GM23338 (cell line): ENCODE measurements at regions not wholly inside any gene's neighbourhood (a gene's known extent, or its start where the extent isn't known, plus 50 kb on each side); places are given as distances from the start of the nearest gene placed in this dataset.

Experiments used
- ATAC-seq: fragments of 200-7000 bp; cut with Tn5 transposase; 3 replicates; pipeline ENCODE4 v1.9.1; 2020
- DNase-seq: peaks from one replicate; pipeline ENCODE4 v3.0.0-alpha.2; 2015; ENCODE audit warnings: low spot score
- H2AFZ ChIP-seq: fragments of 200-600 bp; sonication (generic); 2 replicates; pipeline ENCODE4 v1.8.0; 2016; ENCODE audit warnings: antibody characterized with exemption, mild to moderate bottlenecking, moderate library complexity
- H3F3A ChIP-seq: fragments of 200-600 bp; sonication (generic); replicated peaks from 2 replicates; pipeline ENCODE4 v1.8.0; 2017; ENCODE audit warnings: antibody characterized with exemption, mixed run types, low read depth
- H3K27ac ChIP-seq: fragments of 200-600 bp; sonication (generic); 2 replicates; pipeline ENCODE4 v1.6.1; 2016; ENCODE audit warnings: low read depth
- H3K27me3 ChIP-seq: fragments of 200-600 bp; sonication (generic); 2 replicates; pipeline ENCODE4 v1.8.0; 2016; ENCODE audit warnings: mild to moderate bottlenecking, mixed run types, moderate library complexity; ENCODE audit not compliant: insufficient read depth
- H3K36me3 ChIP-seq: fragments of 200-600 bp; sonication (generic); 2 replicates; pipeline ENCODE4 v1.8.0; 2016; ENCODE audit warnings: mild to moderate bottlenecking; ENCODE audit not compliant: insufficient read depth
- H3K4me1 ChIP-seq: fragments of 200-600 bp; sonication (generic); 2 replicates; pipeline ENCODE4 v1.8.0; 2016; ENCODE audit warnings: mild to moderate bottlenecking, moderate library complexity; ENCODE audit not compliant: insufficient read depth
- H3K4me2 ChIP-seq: fragments of 200-600 bp; sonication (generic); 2 replicates; pipeline ENCODE4 v1.7.1; 2017; ENCODE audit warnings: mixed run types
- H3K4me3 ChIP-seq: fragments of 200-600 bp; sonication (generic); 2 replicates; pipeline ENCODE4 v1.6.1; 2016; ENCODE audit warnings: mixed run types
- H3K79me2 ChIP-seq: fragments of 200-600 bp; sonication (generic); replicated peaks from 2 replicates; pipeline ENCODE4 v1.8.0; 2017; ENCODE audit warnings: mild to moderate bottlenecking; ENCODE audit not compliant: insufficient read depth
- H3K9me2 ChIP-seq: fragments of 200-600 bp; sonication (generic); 2 replicates; pipeline ENCODE4 v1.8.0; 2017; ENCODE audit not compliant: insufficient read depth
- H4K20me1 ChIP-seq: fragments of 200-600 bp; sonication (generic); replicated peaks from 2 replicates; pipeline ENCODE4 v1.8.0; 2017; ENCODE audit warnings: mild to moderate bottlenecking; ENCODE audit not compliant: insufficient read depth
- H3K27ac Mint-ChIP-seq: 2 replicates; pipeline ENCODE4 v1.8.0; 2020; ENCODE audit warnings: inconsistent platforms, mild to moderate bottlenecking, moderate library complexity, mixed read lengths
- H3K27me3 Mint-ChIP-seq: 3 replicates; pipeline ENCODE4 v1.8.0; 2022; ENCODE audit warnings: low read depth, mild to moderate bottlenecking, moderate library complexity, mixed read lengths, inconsistent platforms; ENCODE audit not compliant: insufficient read depth, poor library complexity
- H3K36me3 Mint-ChIP-seq: 3 replicates; pipeline ENCODE4 v1.8.0; 2021; ENCODE audit warnings: low read depth, mild to moderate bottlenecking, inconsistent platforms, moderate library complexity, mixed read lengths
- H3K4me1 Mint-ChIP-seq: 3 replicates; pipeline ENCODE4 v1.8.0; 2020; ENCODE audit warnings: mild to moderate bottlenecking, inconsistent platforms, mixed read lengths
- H3K4me3 Mint-ChIP-seq: 3 replicates; pipeline ENCODE4 v1.8.0; 2021; ENCODE audit warnings: moderate library complexity, mild to moderate bottlenecking, inconsistent platforms, mixed read lengths
- H3K9me3 Mint-ChIP-seq: 3 replicates; pipeline ENCODE4 v1.8.0; 2020; ENCODE audit warnings: moderate library complexity, mild to moderate bottlenecking, inconsistent platforms, mixed read lengths
- CREB1 ChIP-seq: fragments of 250-450 bp; sonication (Bioruptor Pico); IDR thresholded peaks from 2 replicates; pipeline ENCODE4 v1.5.0; 2020; ENCODE audit warnings: low read depth, mild to moderate bottlenecking, moderate library complexity
- ETS1 ChIP-seq: IDR thresholded peaks from 2 replicates; pipeline ENCODE4 v1.6.1; 2016; ENCODE audit warnings: antibody characterized with exemption
- EZH2 ChIP-seq: fragments of 200-600 bp; sonication (generic); IDR thresholded peaks from one replicate; pipeline ENCODE4 v1.8.0; 2017; ENCODE audit warnings: antibody characterized with exemption, mild to moderate bottlenecking, low read depth; ENCODE audit not compliant: unreplicated experiment
- EZH2phosphoT487 ChIP-seq: fragments of 200-600 bp; sonication (generic); IDR thresholded peaks from one replicate; pipeline ENCODE4 v1.8.1; 2018; ENCODE audit warnings: antibody characterized with exemption; ENCODE audit not compliant: unreplicated experiment
- JUNB ChIP-seq: IDR thresholded peaks from one replicate; pipeline ENCODE4 v1.6.1; 2016; ENCODE audit warnings: antibody characterized with exemption; ENCODE audit not compliant: unreplicated experiment
- NANOG ChIP-seq: IDR thresholded peaks from 2 replicates; pipeline ENCODE4 v1.6.1; 2016; ENCODE audit warnings: antibody characterized with exemption, borderline replicate concordance
- POLR2AphosphoS5 ChIP-seq: IDR thresholded peaks from 2 replicates; pipeline ENCODE4 v1.6.1; 2016; ENCODE audit warnings: antibody characterized with exemption, low read depth
- STAT1 ChIP-seq: IDR thresholded peaks from one replicate; pipeline ENCODE4 v1.6.1; 2016; ENCODE audit warnings: antibody characterized with exemption; ENCODE audit not compliant: unreplicated experiment
- ZNF114 ChIP-seq: fragments of 250-450 bp; sonication (Bioruptor Pico); IDR thresholded peaks from 2 replicates; pipeline ENCODE4 v1.5.0; 2020; ENCODE audit warnings: mild to moderate bottlenecking, moderate library complexity
- ZNF331 ChIP-seq: fragments of 250-450 bp; sonication (Bioruptor Pico); IDR thresholded peaks from 2 replicates; pipeline ENCODE4 v1.5.0; 2020; ENCODE audit warnings: low read depth, mild to moderate bottlenecking, moderate library complexity
- ZNF462 ChIP-seq: fragments of 250-450 bp; sonication (Bioruptor Pico); IDR thresholded peaks from 2 replicates; pipeline ENCODE4 v1.5.0; 2020; ENCODE audit warnings: mild to moderate bottlenecking, moderate library complexity
- TF ChIP-seq, protein P1 (sequence below): IDR thresholded peaks from one replicate; pipeline ENCODE4 v1.6.1; 2018; ENCODE audit warnings: antibody characterized with exemption; ENCODE audit not compliant: unreplicated experiment
- TF ChIP-seq, protein P2 (sequence below), 2 experiments: fragments of 200-600 bp in 1 of 2; sonication (generic) in 1 of 2; conservative IDR thresholded peaks; 2 replicates each; pipeline versions ENCODE4 v1.5.1 to v1.6.1; 2016 to 2017; ENCODE audit warnings: antibody characterized with exemption in 2 of 2, low read depth in 2 of 2, mild to moderate bottlenecking in 2 of 2, moderate library complexity in 1 of 2

- H3K9me2 ChIP-seq, result peaks cover 9% of the 10 kb centered on the region; the same call in 1 of the 2 replicates
- H3K27me3 Mint-ChIP-seq, result no peaks in the 10 kb centered on the region
- TF ChIP-seq JUNB (no peak), ETS1 (no peak), ZNF114 (CRISPR knock-in tag) (no peak), EZH2 (no peak), ZNF331 (CRISPR knock-in tag) (no peak), STAT1 (no peak), NANOG (no peak), ZNF462 (CRISPR knock-in tag) (no peak), EZH2phosphoT487 (no peak), POLR2AphosphoS5 (no peak), CREB1 (CRISPR knock-in tag) (no peak)
- TF ChIP-seq, protein P1, sequence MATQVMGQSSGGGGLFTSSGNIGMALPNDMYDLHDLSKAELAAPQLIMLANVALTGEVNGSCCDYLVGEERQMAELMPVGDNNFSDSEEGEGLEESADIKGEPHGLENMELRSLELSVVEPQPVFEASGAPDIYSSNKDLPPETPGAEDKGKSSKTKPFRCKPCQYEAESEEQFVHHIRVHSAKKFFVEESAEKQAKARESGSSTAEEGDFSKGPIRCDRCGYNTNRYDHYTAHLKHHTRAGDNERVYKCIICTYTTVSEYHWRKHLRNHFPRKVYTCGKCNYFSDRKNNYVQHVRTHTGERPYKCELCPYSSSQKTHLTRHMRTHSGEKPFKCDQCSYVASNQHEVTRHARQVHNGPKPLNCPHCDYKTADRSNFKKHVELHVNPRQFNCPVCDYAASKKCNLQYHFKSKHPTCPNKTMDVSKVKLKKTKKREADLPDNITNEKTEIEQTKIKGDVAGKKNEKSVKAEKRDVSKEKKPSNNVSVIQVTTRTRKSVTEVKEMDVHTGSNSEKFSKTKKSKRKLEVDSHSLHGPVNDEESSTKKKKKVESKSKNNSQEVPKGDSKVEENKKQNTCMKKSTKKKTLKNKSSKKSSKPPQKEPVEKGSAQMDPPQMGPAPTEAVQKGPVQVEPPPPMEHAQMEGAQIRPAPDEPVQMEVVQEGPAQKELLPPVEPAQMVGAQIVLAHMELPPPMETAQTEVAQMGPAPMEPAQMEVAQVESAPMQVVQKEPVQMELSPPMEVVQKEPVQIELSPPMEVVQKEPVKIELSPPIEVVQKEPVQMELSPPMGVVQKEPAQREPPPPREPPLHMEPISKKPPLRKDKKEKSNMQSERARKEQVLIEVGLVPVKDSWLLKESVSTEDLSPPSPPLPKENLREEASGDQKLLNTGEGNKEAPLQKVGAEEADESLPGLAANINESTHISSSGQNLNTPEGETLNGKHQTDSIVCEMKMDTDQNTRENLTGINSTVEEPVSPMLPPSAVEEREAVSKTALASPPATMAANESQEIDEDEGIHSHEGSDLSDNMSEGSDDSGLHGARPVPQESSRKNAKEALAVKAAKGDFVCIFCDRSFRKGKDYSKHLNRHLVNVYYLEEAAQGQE, result no peak
- TF ChIP-seq, protein P2, sequence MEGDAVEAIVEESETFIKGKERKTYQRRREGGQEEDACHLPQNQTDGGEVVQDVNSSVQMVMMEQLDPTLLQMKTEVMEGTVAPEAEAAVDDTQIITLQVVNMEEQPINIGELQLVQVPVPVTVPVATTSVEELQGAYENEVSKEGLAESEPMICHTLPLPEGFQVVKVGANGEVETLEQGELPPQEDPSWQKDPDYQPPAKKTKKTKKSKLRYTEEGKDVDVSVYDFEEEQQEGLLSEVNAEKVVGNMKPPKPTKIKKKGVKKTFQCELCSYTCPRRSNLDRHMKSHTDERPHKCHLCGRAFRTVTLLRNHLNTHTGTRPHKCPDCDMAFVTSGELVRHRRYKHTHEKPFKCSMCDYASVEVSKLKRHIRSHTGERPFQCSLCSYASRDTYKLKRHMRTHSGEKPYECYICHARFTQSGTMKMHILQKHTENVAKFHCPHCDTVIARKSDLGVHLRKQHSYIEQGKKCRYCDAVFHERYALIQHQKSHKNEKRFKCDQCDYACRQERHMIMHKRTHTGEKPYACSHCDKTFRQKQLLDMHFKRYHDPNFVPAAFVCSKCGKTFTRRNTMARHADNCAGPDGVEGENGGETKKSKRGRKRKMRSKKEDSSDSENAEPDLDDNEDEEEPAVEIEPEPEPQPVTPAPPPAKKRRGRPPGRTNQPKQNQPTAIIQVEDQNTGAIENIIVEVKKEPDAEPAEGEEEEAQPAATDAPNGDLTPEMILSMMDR (conservative IDR thresholded peaks at IDR 0.05; ENCODE audit: low read depth in 2 of 2), result no peak
- H3K27me3 ChIP-seq, result no peaks in the 10 kb centered on the region
- H2AFZ ChIP-seq, result 0 out of 2 replicates have a peak overlapping the region, but pooled peaks have one; percentile 23
- no peaks in the 10 kb centered on the region for H3K36me3 ChIP-seq
- no peaks in the 10 kb centered on the region for H3F3A ChIP-seq
- H3K4me1 ChIP-seq, result no peaks in the 10 kb centered on the region
- no peaks in the 10 kb centered on the region for H3K79me2 ChIP-seq
- no peaks in the 10 kb centered on the region for H3K36me3 Mint-ChIP-seq
- H4K20me1 ChIP-seq, result no peaks in the 10 kb centered on the region
- no peak overlapping the region for H3K4me3 Mint-ChIP-seq
- H3K4me3 ChIP-seq, result no peak overlapping the region
- no peaks in the 10 kb centered on the region for H3K4me1 Mint-ChIP-seq
- H3K4me2 ChIP-seq, result no peak overlapping the region
- no peaks in the 10 kb centered on the region; the same call in 2 of the 3 replicates for H3K9me3 Mint-ChIP-seq
- no peak overlapping the region for H3K27ac Mint-ChIP-seq
- ATAC-seq, result no peak
- no peak for DNase-seq
- no peak overlapping the region for H3K27ac ChIP-seq
Observed at GRCh38 chr20:19120569-19120968, 91.9 kb upstream of the SLC24A3 start.
